ACC112 (cell line): ENCODE measurements at regions not wholly inside any gene's neighbourhood (a gene's known extent, or its start where the extent isn't known, plus 50 kb on each side); places are given as distances from the start of the nearest gene placed in this dataset.
"Not testable (repeated sequence)": the region's sequence is repeated elsewhere in the genome, so short reads cannot be mapped to it uniquely, and the experiment has no call there.

Experiments used
- H2AFZ ChIP-seq: fragments of 200-600 bp; sonication (generic); one replicate; pipeline ENCODE4 v1.6.0; 2017; ENCODE audit warnings: antibody characterized with exemption, low read length; ENCODE audit not compliant: unreplicated experiment
- H3K27ac ChIP-seq: fragments of 200-600 bp; sonication (generic); 2 replicates; pipeline ENCODE4 v1.5.1; 2014; ENCODE audit warnings: low read depth, mild to moderate bottlenecking, antibody characterized with exemption, low read length, moderate library complexity
- H3K27me3 ChIP-seq: fragments of 200-600 bp; sonication (generic); 2 replicates; pipeline ENCODE4 v1.6.1; 2014; ENCODE audit warnings: mild to moderate bottlenecking, antibody characterized with exemption, low read length, moderate library complexity, mixed read lengths; ENCODE audit not compliant: insufficient read depth
- H3K36me3 ChIP-seq: fragments of 200-600 bp; sonication (generic); 2 replicates; pipeline ENCODE4 v1.6.1; 2016; ENCODE audit warnings: mild to moderate bottlenecking, antibody characterized with exemption, low read length, moderate library complexity, mixed read lengths; ENCODE audit not compliant: insufficient read depth
- H3K4me1 ChIP-seq: fragments of 200-600 bp; sonication (generic); one replicate; pipeline ENCODE4 v1.6.1; 2016; ENCODE audit warnings: low read length, mixed read lengths; ENCODE audit not compliant: insufficient read depth, unreplicated experiment, control insufficient read depth
- H3K4me3 ChIP-seq: fragments of 200-600 bp; sonication (generic); 2 replicates; pipeline ENCODE4 v1.5.1; 2014; ENCODE audit warnings: mild to moderate bottlenecking, low read depth, low read length
- H3K79me2 ChIP-seq: fragments of 200-600 bp; sonication (generic); one replicate; pipeline ENCODE4 v1.6.0; 2016; ENCODE audit warnings: low read length; ENCODE audit not compliant: control insufficient read depth, unreplicated experiment, insufficient read depth

GRCh38 chr9:67349424-67349759 is 357.0 kb upstream of the SPATA31A3 start:
- H3K4me1 ChIP-seq, H3K4me3 ChIP-seq, H3K27me3 ChIP-seq, H2AFZ ChIP-seq, H3K27ac ChIP-seq, H3K36me3 ChIP-seq, H3K79me2 ChIP-seq: not testable (repeated sequence)

DNA sequence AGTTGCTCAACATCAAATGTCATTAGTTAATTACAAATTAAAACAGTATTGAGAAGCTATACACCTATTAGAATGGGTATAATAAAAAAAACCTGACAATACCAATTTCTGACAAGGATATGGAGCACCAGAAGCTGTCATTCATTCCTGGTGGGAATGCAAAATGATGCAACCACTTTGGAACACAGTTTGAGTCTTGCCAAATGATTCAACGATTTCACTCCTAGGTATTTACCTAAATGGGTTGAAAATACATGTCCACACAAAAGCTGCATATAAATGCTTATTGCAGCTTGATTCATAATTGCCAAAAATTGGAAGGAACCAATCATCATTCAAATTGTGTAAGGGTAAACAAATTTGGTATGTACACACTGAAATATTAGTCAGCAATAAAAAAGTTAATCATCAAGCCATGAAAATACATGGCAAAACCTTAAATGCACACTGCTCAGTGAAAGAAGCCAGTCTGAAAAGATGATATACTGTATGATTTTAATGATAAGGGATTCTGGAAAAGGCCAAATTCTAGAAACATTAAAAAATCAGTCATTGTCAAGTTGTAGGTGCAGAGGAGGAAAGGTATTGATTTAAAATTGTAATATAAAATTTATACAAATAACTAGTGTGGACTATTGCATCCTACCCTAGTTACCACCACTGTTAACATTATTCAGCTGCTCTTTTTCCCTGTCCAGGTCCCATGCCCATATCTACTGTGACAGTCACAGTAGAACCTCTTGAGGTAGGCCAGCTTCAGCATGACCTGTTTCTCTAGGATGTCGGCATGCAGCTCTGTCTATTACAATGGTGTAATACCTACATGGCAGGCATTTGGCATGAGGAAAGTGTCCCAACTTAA is 356.4 kb upstream of the SPATA31A3 start:
- not testable (repeated sequence) for H3K27me3 ChIP-seq, H3K4me1 ChIP-seq, H3K36me3 ChIP-seq, H3K4me3 ChIP-seq, H3K27ac ChIP-seq, H2AFZ ChIP-seq, H3K79me2 ChIP-seq

- not testable (repeated sequence) for H3K36me3 ChIP-seq, H2AFZ ChIP-seq, H3K4me3 ChIP-seq, H3K27me3 ChIP-seq, H3K79me2 ChIP-seq, H3K27ac ChIP-seq, H3K4me1 ChIP-seq
Measured at GRCh38 chr9:67348094-67348493, 355.7 kb upstream of the SPATA31A3 start.

DNA sequence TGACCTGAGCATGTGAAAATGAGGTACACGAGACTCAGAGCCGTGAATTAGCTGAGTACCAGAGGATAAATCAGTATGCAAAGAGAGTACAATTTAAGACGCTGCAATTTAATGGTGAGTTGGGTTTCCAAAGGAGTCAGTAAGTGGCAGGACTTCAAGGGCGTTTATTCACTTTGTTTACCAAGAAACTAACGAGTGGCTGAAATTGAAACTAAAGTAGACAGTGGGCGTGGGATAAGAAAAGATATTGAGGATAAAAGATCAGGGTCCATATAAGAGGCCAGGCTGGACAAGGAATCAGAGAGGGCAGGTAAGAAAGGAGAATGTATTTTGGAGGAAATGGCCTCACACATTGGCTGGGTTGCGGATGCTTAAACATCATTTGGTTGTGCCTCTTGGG is 346.9 kb upstream of the SPATA31A3 start:
- H3K4me3 ChIP-seq, H3K4me1 ChIP-seq, H3K27ac ChIP-seq, H3K27me3 ChIP-seq, H2AFZ ChIP-seq, H3K36me3 ChIP-seq, H3K79me2 ChIP-seq: not testable (repeated sequence)

- H3K4me3 ChIP-seq = not testable (repeated sequence)
Measured at GRCh38 chr9:67338201-67338600, 345.9 kb upstream of the SPATA31A3 start.

DNA sequence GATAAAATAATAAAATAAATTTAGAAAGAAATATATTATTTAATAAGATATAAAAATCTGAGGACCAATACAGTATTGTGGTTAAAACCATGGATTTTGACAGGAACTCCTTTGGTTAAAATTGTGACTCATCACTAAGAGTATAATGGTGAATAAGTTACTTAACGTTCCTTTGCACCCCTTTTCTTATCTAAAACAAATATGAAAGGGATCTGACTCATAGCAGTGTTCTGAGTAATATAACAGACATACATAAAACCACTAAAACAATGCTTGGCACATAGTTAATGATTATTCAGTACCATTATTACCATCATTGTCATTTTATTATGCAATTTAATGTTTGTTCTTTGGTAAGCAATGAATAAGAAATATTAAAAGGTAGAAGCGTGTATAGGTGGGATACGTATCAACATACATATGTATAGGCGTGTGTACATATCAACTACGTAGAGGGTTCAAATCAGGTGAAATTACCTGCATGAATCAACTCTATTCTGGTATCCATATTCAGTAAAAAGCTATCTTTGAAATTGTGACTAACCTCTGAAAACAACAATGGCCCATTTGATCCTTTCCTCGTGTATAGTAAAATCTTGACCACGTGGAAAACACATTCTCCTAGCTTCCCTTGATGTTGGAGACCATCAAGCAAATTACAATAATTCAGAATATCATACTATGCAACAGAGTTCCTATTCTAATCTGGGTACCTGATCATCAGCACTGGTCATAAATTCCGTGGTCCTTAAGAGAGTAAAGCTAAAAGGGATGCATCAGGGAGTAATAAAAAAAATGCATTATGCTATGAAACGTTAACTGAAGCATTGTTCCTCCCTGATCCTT is 342.6 kb upstream of the SPATA31A3 start:
- H3K4me1 ChIP-seq, H3K4me3 ChIP-seq, H3K79me2 ChIP-seq, H2AFZ ChIP-seq, H3K27ac ChIP-seq, H3K27me3 ChIP-seq, H3K36me3 ChIP-seq: not testable (repeated sequence)

More at GRCh38 chr9:67338201-67338600, 345.9 kb upstream of the SPATA31A3 start:
- not testable (repeated sequence) for H3K36me3 ChIP-seq, H3K27me3 ChIP-seq, H3K79me2 ChIP-seq, H3K4me1 ChIP-seq, H3K27ac ChIP-seq, H2AFZ ChIP-seq

DNA sequence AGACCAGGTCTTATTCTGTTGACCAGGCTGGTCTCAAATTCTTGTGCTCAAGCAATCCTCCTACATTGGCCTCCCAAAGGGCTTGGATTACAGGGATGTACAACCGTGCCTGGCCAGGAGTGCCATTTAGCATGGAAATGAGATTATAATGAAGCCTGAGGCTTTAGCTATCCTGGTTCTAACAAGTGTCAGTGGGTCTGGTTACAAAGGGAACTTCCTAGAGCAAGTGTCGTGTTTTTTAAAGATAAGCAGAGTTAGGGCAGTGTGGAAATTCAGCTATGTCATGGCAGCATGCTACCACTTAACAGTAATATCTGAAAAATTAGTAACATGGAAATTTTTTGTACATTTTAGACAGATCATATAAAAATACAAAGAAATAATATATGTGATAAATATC is 339.3 kb upstream of the SPATA31A3 start:
- not testable (repeated sequence) for H3K4me3 ChIP-seq, H2AFZ ChIP-seq, H3K36me3 ChIP-seq, H3K27me3 ChIP-seq, H3K79me2 ChIP-seq, H3K27ac ChIP-seq, H3K4me1 ChIP-seq

DNA sequence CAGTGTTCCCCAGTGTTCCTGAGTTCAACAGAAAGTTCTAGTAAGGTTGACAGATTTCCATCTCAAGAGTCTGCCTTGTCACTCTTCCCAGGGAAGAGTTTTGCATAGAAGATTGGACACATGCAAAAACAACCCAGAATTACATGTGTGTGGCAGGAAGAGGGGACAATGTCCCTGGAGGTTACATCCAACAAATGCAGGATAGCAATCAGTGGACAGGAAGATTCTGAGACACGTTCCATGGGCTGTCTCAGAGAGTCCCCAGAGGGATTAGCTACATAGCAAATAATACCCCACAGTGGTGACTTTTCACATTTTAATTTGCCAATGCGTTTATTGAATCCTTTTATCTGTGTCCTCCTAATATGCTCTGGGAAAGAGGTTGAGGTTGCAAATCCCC is 321.1 kb upstream of the SPATA31A3 start:
- not testable (repeated sequence) for H3K4me1 ChIP-seq, H3K36me3 ChIP-seq, H3K4me3 ChIP-seq, H3K27ac ChIP-seq, H2AFZ ChIP-seq, H3K27me3 ChIP-seq, H3K79me2 ChIP-seq

GRCh38 chr9:67312504-67312903 is 320.2 kb upstream of the SPATA31A3 start:
- not testable (repeated sequence) for H3K4me3 ChIP-seq, H3K4me1 ChIP-seq, H3K36me3 ChIP-seq, H3K79me2 ChIP-seq, H3K27me3 ChIP-seq, H3K27ac ChIP-seq, H2AFZ ChIP-seq

GRCh38 chr9:67307109-67307508 is 314.8 kb upstream of the SPATA31A3 start:
- H3K4me1 ChIP-seq, H3K27me3 ChIP-seq, H3K79me2 ChIP-seq, H3K36me3 ChIP-seq, H3K27ac ChIP-seq, H2AFZ ChIP-seq, H3K4me3 ChIP-seq: not testable (repeated sequence)

DNA sequence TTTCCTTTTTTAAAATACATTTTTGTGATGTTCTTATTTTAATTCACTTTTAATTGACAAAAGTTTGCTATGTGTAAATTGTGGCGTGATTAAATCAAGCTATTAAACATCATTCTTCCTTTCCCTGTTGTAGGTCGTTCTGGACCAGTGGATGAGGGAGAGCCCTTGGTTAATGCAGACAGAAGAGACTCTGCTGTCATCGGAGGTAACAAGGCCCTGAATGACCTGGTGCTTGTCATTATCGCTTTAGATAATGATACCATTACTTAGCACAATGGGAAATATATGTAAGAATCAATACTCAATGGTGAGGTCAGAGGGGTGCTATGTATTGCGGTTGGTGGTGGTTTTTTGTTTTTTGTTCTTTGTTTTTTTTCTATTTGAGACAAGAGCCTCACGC is 296.4 kb upstream of the SPATA31A3 start:
- H2AFZ ChIP-seq, H3K79me2 ChIP-seq, H3K36me3 ChIP-seq, H3K4me3 ChIP-seq, H3K4me1 ChIP-seq, H3K27me3 ChIP-seq, H3K27ac ChIP-seq: not testable (repeated sequence)
